WTC11 (cell line): ENCODE measurements at regions not wholly inside any gene's neighbourhood (a gene's known extent, or its start where the extent isn't known, plus 50 kb on each side); places are given as distances from the start of the nearest gene placed in this dataset.

Experiments
- AFF4 ChIP-seq: sonication (generic); formaldehyde crosslinking; IDR thresholded peaks from 2 replicates; pipeline ENCODE4 v1.8.1; 2023; ENCODE audit warnings: mild to moderate bottlenecking, missing genetic modification reagents, borderline replicate concordance
- CTCF ChIP-seq: fragments of 200-600 bp; IDR thresholded peaks from 2 replicates; pipeline ENCODE4 v1.8.0; 2022; ENCODE audit warnings: antibody characterized with exemption

GRCh38 chr2:211103989-211104388, 547.6 kb downstream of the CPS1 start:
- TF ChIP-seq CTCF (no peak), AFF4 (CRISPR knock-in tag) (no peak)
